OCI-LY3 (cell line): ENCODE measurements at regions not wholly inside any gene's neighbourhood (a gene's known extent, or its start where the extent isn't known, plus 50 kb on each side); places are given as distances from the start of the nearest gene placed in this dataset.

Experiments used
- CTCF ChIP-seq: fragments of 200-600, 300-600 bp; sonication (generic); IDR thresholded peaks from 2 replicates; pipeline ENCODE4 v1.5.1; 2014; ENCODE audit warnings: antibody characterized with exemption, low read length, low read depth
- EZH2phosphoT487 ChIP-seq: fragments of 200-600 bp; shearing (Covaris generic); IDR thresholded peaks from 2 replicates; pipeline ENCODE4 v1.6.1; 2018; ENCODE audit warnings: antibody characterized with exemption, mixed run types, low read depth

GRCh38 chr2:176453784-176454183 is 184.5 kb downstream of the MTX2 start:
- TF ChIP-seq CTCF (no peak), EZH2phosphoT487 (no peak)
